HCT116 (cell line): ENCODE measurements at regions not wholly inside any gene's neighbourhood (a gene's known extent, or its start where the extent isn't known, plus 50 kb on each side); places are given as distances from the start of the nearest gene placed in this dataset.

ENCODE experiments used
- ATF3 ChIP-seq: IDR thresholded peaks from 2 replicates; pipeline ENCODE4 v1.6.1; 2012
- CTCF ChIP-seq, 3 experiments: fragments of 200-600 bp in 1 of 3; sonication (generic) in 1 of 3; IDR thresholded peaks in 2 of 3; conservative IDR thresholded peaks in 1 of 3; 2 replicates each; pipeline ENCODE4 v1.5.1; 2012 to 2017; ENCODE audit warnings: low read depth in 2 of 3, low read length in 2 of 3, antibody characterized with exemption in 1 of 3, borderline replicate concordance in 1 of 3, control low read depth in 1 of 3, mild to moderate bottlenecking in 1 of 3, mixed read lengths in 1 of 3, mixed run types in 1 of 3, moderate library complexity in 1 of 3; ENCODE audit not compliant: insufficient read depth in 1 of 3
- EGR1 ChIP-seq: IDR thresholded peaks from 2 replicates; pipeline ENCODE4 v1.6.1; 2012; ENCODE audit warnings: low read depth
- EZH2 ChIP-seq: fragments of 200-600 bp; sonication (generic); IDR thresholded peaks from 2 replicates; pipeline ENCODE4 v1.6.1; 2017; ENCODE audit warnings: antibody characterized with exemption, mixed run types
- EZH2phosphoT487 ChIP-seq: fragments of 200-600 bp; IDR thresholded peaks from 2 replicates; pipeline ENCODE4 v1.6.1; 2018; ENCODE audit warnings: antibody characterized with exemption, borderline replicate concordance
- FOSL1 ChIP-seq: IDR thresholded peaks from 2 replicates; pipeline ENCODE4 v1.6.1; 2012; ENCODE audit warnings: low read depth
- MAX ChIP-seq: IDR thresholded peaks from 2 replicates; pipeline ENCODE4 v1.6.1; 2012
- REST ChIP-seq: IDR thresholded peaks from 2 replicates; pipeline ENCODE4 v1.6.1; 2012; ENCODE audit warnings: low read depth
- SRF ChIP-seq: IDR thresholded peaks from 2 replicates; pipeline ENCODE4 v1.6.1; 2012; ENCODE audit warnings: low read depth
- YY1 ChIP-seq: IDR thresholded peaks from 2 replicates; pipeline ENCODE4 v1.6.1; 2011; ENCODE audit warnings: low read length, low read depth, moderate library complexity, mild to moderate bottlenecking; ENCODE audit not compliant: insufficient replicate concordance; ENCODE audit errors: extremely low read depth
- ZFX ChIP-seq: fragments of 450-650 bp; IDR thresholded peaks from 2 replicates; pipeline ENCODE4 v1.6.1; 2017

GRCh38 chr6:140176306-140176705, 801.9 kb upstream of the CITED2 start:
- TF ChIP-seq SRF (no peak), CTCF (IDR thresholded peaks at IDR 0.05 in 2 of 3, conservative IDR thresholded peaks at IDR 0.05 in 1 of 3; ENCODE audit: borderline replicate concordance in 1 of 3, insufficient read depth in 1 of 3, low read depth in 2 of 3, low read length in 2 of 3) (no peak), YY1 (no peak), EZH2phosphoT487 (no peak), EZH2 (no peak), MAX (no peak), ATF3 (no peak), REST (no peak), ZFX (no peak), EGR1 (no peak), FOSL1 (no peak)
